Stomach (tissue), 8 donors: ENCODE measurements at regions not wholly inside any gene's neighbourhood (a gene's known extent, or its start where the extent isn't known, plus 50 kb on each side); places are given as distances from the start of the nearest gene placed in this dataset.

Experiments used
- DNase-seq, 2 donors: peaks; one replicate each; pipeline versions ENCODE4 v3.0.0 to v3.0.0-alpha.2; 2013 to 2019
- H3K27ac ChIP-seq, 5 donors: fragments of 200-600 bp in 4 of 5; sonication (generic) in 4 of 5; one replicate each; pipeline ENCODE4 v1.5.1; 2013 to 2019; ENCODE audit warnings: mild to moderate bottlenecking in 1 of 5, moderate library complexity in 1 of 5
- H3K27me3 ChIP-seq, 3 donors: fragments of 200-600 bp; sonication (generic); one replicate each; pipeline ENCODE4 v1.5.1; 2017 to 2019; ENCODE audit warnings: mixed run types in 1 of 3
- H3K36me3 ChIP-seq, 4 donors: fragments of 200-600 bp; sonication (generic); 1 replicate in 3 of 4; 2 replicates in 1 of 4; pipeline ENCODE4 v1.5.1; 2016 to 2019
- H3K4me1 ChIP-seq, 4 donors: fragments of 200-600 bp; sonication (generic); one replicate each; pipeline ENCODE4 v1.5.1; 2016 to 2019
- H3K4me3 ChIP-seq, 4 donors: fragments of 200-600 bp; sonication (generic) in 3 of 4; one replicate each; pipeline ENCODE4 v1.5.1; 2016 to 2019; ENCODE audit warnings: mild to moderate bottlenecking in 1 of 4
- H3K9me3 ChIP-seq, 4 donors: fragments of 200-600 bp; sonication (generic); one replicate each; pipeline ENCODE4 v1.5.1; 2016 to 2019
- EP300 ChIP-seq: sonication (generic); formaldehyde crosslinking; IDR thresholded peaks from one replicate; pipeline ENCODE4 v1.6.1; 2017; ENCODE audit warnings: antibody characterized with exemption
- POLR2A ChIP-seq, 4 donors: fragments of 450-650 bp; IDR thresholded peaks; one replicate each; pipeline ENCODE4 v1.6.1; 2016; ENCODE audit warnings: antibody characterized with exemption in 4 of 4, control low read depth in 2 of 4, mild to moderate bottlenecking in 1 of 4, moderate library complexity in 1 of 4
- POLR2AphosphoS5 ChIP-seq, 3 donors: sonication (generic); formaldehyde crosslinking; IDR thresholded peaks; one replicate each; pipeline ENCODE4 v1.6.1; 2016; ENCODE audit warnings: antibody characterized with exemption in 3 of 3
- WGBS, 5 donors: extraction: QIAGEN DNeasy Blood & Tissue Kit in 3 of 5; methylation state at CpG; one replicate each; pipeline versions ENCODE4 v1.1.5 to v1.1.7; 2013 to 2018; 5-methylcytosine and 5-hydroxymethylcytosine counted together
- intact Hi-C: fragments of 100-400 bp; cut with DNase I; formaldehyde crosslinking; loops from one replicate; pipeline ENCODE4 v1.15.1; 2023; ENCODE audit warnings: low total_unique reads
- TF ChIP-seq, protein P1 (sequence below), 7 experiments: fragments of 450-650 bp in 4 of 7; fragments of 200-600 bp in 3 of 7; sonication (generic) in 3 of 7; IDR thresholded peaks; one replicate each; pipeline ENCODE4 v1.5.1; 2016 to 2019; ENCODE audit warnings: antibody characterized with exemption in 7 of 7, control low read depth in 2 of 7, mild to moderate bottlenecking in 1 of 7
- donor health status: healthy with polysubstance abuse.
- donor health status: Bipolar disorder and iron deficiency.
- donor health status: healthy.

- intact Hi-C loops: no loop called here
Observed at GRCh38 chr11:32331098-32331497, 104.2 kb downstream of the WT1 start.

DNA sequence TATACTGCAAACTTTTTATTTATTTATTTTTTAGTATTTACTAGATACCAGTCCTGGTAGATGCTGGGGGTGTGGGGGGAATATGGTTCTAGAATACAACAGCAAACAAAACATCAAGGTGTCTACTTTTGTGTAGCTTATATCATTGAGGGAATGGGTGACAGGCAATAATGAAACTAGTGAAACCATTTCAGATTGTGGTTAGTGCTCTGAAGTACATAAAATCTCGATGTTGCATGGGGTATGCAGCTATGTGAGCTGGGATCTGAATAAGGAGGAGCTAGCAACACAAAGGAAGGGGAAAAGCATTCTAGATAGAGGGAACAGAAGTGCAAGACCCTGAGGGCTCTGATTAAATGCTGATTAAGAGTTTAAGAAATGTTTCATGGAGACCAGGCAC lies 103.5 kb downstream of the WT1 start:
- Histone ChIP-seq H3K36me3 (no peaks in the 10 kb centered on the region), H3K4me1 (peaks cover 8 to 15% (median 14%) of the 10 kb centered on the region in 4 donors), H3K4me3 (no peak overlapping the region), H3K9me3 (no peaks in the 10 kb centered on the region), H3K27ac (no peak overlapping the region), H3K27me3 (peaks cover 0 to 36% (median 14%) of the 10 kb centered on the region in 3 donors)
- TF ChIP-seq POLR2AphosphoS5 (IDR thresholded peaks at IDR 0.05) (no peak), EP300 (no peak), POLR2A (IDR thresholded peaks at IDR 0.05) (no peak)
- TF ChIP-seq, protein P1, sequence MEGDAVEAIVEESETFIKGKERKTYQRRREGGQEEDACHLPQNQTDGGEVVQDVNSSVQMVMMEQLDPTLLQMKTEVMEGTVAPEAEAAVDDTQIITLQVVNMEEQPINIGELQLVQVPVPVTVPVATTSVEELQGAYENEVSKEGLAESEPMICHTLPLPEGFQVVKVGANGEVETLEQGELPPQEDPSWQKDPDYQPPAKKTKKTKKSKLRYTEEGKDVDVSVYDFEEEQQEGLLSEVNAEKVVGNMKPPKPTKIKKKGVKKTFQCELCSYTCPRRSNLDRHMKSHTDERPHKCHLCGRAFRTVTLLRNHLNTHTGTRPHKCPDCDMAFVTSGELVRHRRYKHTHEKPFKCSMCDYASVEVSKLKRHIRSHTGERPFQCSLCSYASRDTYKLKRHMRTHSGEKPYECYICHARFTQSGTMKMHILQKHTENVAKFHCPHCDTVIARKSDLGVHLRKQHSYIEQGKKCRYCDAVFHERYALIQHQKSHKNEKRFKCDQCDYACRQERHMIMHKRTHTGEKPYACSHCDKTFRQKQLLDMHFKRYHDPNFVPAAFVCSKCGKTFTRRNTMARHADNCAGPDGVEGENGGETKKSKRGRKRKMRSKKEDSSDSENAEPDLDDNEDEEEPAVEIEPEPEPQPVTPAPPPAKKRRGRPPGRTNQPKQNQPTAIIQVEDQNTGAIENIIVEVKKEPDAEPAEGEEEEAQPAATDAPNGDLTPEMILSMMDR (IDR thresholded peaks at IDR 0.05): no peak
- WGBS, 5 donors: 53 to 90% (median 84%) methylated on average over 1 of the region's 1 CpG
- no peak for DNase-seq
- intact Hi-C loops: no loop called here

More at GRCh38 chr11:32331098-32331497, 104.2 kb downstream of the WT1 start:
- H3K27me3 ChIP-seq: peaks cover 0 to 36% (median 14%) of the 10 kb centered on the region in 3 donors
- 29 to 56% (median 47%) methylated on average over 10 of the region's 10 CpGs for WGBS, 5 donors
- H3K36me3 ChIP-seq: no peaks in the 10 kb centered on the region
- peak in 1 of 2 donors; percentile 37 for DNase-seq
- no peaks in the 10 kb centered on the region for H3K9me3 ChIP-seq
- H3K4me1 ChIP-seq: peaks cover 8 to 15% (median 14%) of the 10 kb centered on the region in 4 donors
- no peak overlapping the region for H3K4me3 ChIP-seq
- TF ChIP-seq EP300 (no peak), POLR2A (IDR thresholded peaks at IDR 0.05) (no peak), POLR2AphosphoS5 (IDR thresholded peaks at IDR 0.05) (no peak)
- TF ChIP-seq, protein P1 (IDR thresholded peaks at IDR 0.05): no peak
- no peak overlapping the region for H3K27ac ChIP-seq

DNA sequence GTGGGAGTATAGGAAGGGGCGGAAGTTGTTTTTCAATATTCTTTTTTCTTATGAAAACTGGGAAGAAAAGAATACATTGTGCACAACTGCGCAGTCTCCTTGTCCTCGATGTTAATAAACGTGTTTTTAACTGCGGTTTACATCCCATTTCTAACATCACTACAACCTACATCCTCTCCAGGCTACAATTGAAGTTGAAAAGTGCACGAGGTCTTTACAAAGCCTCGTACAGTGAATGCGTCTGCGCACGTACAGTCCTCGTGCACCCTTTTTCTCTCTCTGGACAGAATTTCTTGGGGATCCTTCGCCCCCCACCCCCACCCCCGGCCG lies 102.4 kb downstream of the WT1 start:
- Histone ChIP-seq H3K4me1 (peaks cover 8 to 15% (median 14%) of the 10 kb centered on the region in 4 donors), H3K27ac (peak overlapping the region in 3 of 5 donors; percentile 12 to 59 (median 42)), H3K36me3 (no peaks in the 10 kb centered on the region), H3K27me3 (peaks cover 0 to 43% (median 14%) of the 10 kb centered on the region in 3 donors), H3K9me3 (no peaks in the 10 kb centered on the region), H3K4me3 (peak overlapping the region; percentile 42 to 54 (median 45))
- intact Hi-C loops: no loop called here
- DNase-seq: no peak
- no peak for TF ChIP-seq POLR2A (IDR thresholded peaks at IDR 0.05)
- no peak for TF ChIP-seq POLR2AphosphoS5 (IDR thresholded peaks at IDR 0.05)
- no peak for TF ChIP-seq EP300
- TF ChIP-seq, protein P1 (IDR thresholded peaks at IDR 0.05): no peak
- 19 to 23% (median 21%) methylated on average over 14 of the region's 14 CpGs for WGBS, 5 donors

DNA sequence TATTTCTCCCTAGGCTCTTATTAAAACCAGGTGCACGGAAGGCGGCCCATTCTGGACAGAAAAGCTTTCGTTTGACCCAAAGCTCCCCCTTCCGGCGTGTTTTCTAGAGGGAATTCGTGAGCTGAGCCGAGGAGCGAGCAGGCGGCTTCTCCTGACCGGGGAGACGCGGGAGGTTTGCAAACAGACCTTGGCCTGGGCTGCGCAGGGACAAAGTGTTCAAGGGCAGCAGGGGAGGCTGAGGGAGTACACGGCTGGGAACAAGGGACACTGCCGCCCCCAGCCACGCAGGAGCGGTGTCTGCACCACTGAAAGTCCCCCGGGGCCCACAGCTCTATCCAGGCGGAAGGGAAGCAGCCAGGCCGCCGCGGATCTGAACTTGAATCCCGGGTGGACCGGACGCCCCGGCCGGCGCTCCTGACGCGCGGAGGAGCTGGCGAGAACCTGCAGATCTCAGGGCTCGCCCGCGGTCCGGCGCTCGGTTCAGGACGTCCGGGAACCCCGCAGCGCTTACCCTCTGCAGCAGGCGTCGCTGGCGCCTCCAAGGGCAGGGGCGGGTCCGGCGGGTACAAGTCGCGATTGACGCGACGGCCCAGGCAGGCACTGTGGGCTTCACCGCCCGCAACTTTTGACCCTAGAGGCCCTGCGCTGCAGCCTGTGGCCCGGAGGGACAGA lies 101.9 kb downstream of the WT1 start:
- no peaks in the 10 kb centered on the region for H3K9me3 ChIP-seq
- H3K27me3 ChIP-seq: peaks cover 0 to 43% (median 14%) of the 10 kb centered on the region in 3 donors
- H3K4me3 ChIP-seq: peak overlapping the region; percentile 42 to 54 (median 45)
- WGBS, 5 donors: 5 to 25% (median 17%) methylated on average over 25 to 57 of the region's 57 CpGs
- TF ChIP-seq POLR2AphosphoS5 (IDR thresholded peaks at IDR 0.05) (no peak), POLR2A (IDR thresholded peaks at IDR 0.05) (no peak), EP300 (no peak)
- TF ChIP-seq, protein P1 (IDR thresholded peaks at IDR 0.05): peak in 3 of 7 experiments; percentile 4 to 15 (median 13)
- DNase-seq: peak; percentile 63 to 81
- intact Hi-C loops: no loop called here
- H3K27ac ChIP-seq: peak overlapping the region in 3 of 5 donors; percentile 22 to 59 (median 42)
- peaks cover 8 to 15% (median 14%) of the 10 kb centered on the region in 4 donors for H3K4me1 ChIP-seq
- H3K36me3 ChIP-seq: no peaks in the 10 kb centered on the region
